ENCODE measurements at regions not wholly inside any gene's neighbourhood (a gene's known extent, or its start where the extent isn't known, plus 50 kb on each side); places are given as distances from the start of the nearest gene placed in this dataset.
"Not testable (repeated sequence)": the region's sequence is repeated elsewhere in the genome, so short reads cannot be mapped to it uniquely, and the experiment has no call there.

DNA sequence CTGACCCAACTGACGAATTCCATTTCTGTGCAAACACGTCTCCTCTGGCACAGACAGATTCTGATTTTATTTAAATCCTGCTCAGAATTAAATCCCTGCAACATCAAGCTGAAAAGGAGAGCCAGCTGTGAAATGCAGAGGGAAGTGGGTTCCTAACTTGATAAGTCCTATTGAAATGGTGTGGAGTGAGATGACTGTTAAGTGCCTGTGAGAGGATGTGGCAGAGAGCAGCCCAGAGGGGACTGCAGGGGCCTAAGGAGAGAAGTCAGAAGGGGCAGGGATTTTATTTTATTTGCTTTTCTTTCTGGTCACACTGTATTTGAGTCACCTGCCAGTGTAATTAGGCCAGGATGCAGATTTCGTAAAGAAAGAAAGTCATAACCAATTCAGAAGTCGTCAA is 277.4 kb downstream of the NKX6-1 start:
- TF ChIP-seq CTCF (conservative IDR thresholded peaks at IDR 0.05; ENCODE audit: low read depth): no peak
- no peak for DNase-seq (ENCODE audit: low spot score)
- CTCF ChIA-PET: no interaction called here
- H3K27ac ChIP-seq: no peak overlapping the region
- POLR2A ChIA-PET (ENCODE audit: low non-redundant PET): no interaction called here

- TF ChIP-seq CTCF (conservative IDR thresholded peaks at IDR 0.05; ENCODE audit: low read depth): no peak
- no peak for DNase-seq (ENCODE audit: low spot score)
- no peak overlapping the region for H3K27ac ChIP-seq
- POLR2A ChIA-PET (ENCODE audit: low non-redundant PET): no interaction called here
- CTCF ChIA-PET: interaction anchor here (0.7 kb wide), 1 partner anchor 539 kb away, joined by 3 read pairs; no protein-coding TSS in a partner anchor
These were observed 278.1 kb downstream of the NKX6-1 start for GRCh38 chr4:84220990-84221389.

- CTCF ChIA-PET: no interaction called here
- TF ChIP-seq CTCF (conservative IDR thresholded peaks at IDR 0.05; ENCODE audit: low read depth): no peak
- H3K27ac ChIP-seq: no peak overlapping the region
- no peak for DNase-seq (ENCODE audit: low spot score)
- POLR2A ChIA-PET (ENCODE audit: low non-redundant PET): no interaction called here
These were observed 279.4 kb downstream of the NKX6-1 start for GRCh38 chr4:84219656-84220055.

GRCh38 chr4:84218031-84218430 is 281.1 kb downstream of the NKX6-1 start:
- CTCF ChIA-PET: no interaction called here

DNA sequence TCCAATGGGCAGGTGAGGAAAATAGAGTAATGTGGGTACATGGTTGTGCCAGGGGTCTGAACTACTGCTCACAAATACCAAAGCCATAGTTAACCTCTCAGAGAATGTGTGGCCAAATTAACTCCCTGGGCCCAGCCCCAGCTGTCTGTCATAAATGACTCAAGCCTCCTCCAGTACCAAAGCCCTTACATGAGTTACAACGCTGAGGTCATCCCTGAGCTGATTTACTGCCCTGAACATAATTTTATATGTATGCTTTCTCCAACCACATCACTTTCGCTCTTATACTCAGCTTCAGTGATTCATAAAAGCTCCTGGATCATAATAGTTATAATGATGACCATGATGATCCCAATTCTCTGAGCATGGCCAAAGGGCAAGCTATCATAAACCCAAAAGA is 283.9 kb downstream of the NKX6-1 start:
- ChIA-PET POLR2A (ENCODE audit: low non-redundant PET) (no interaction called here), CTCF (interaction anchor here (0.6 to 0.8 kb wide), 2 partner anchors 94 to 430 kb away, joined by 3 read pairs; no protein-coding TSS in a partner anchor)
- DNase-seq (ENCODE audit: low spot score): no peak

More at GRCh38 chr4:84218031-84218430, 281.1 kb downstream of the NKX6-1 start:
- no peak for DNase-seq (ENCODE audit: low spot score)
- POLR2A ChIA-PET (ENCODE audit: low non-redundant PET): no interaction called here
- H3K27ac ChIP-seq: no peak overlapping the region
- TF ChIP-seq CTCF (conservative IDR thresholded peaks at IDR 0.05; ENCODE audit: low read depth): no peak

GRCh38 chr4:84206226-84206625 is 292.9 kb downstream of the NKX6-1 start:
- H3K27ac ChIP-seq; DNase-seq (ENCODE audit: low spot score); CTCF ChIA-PET; POLR2A ChIA-PET (ENCODE audit: low non-redundant PET): not testable (repeated sequence)

More for the DNA sequence above, 283.9 kb downstream of the NKX6-1 start:
- H3K27ac ChIP-seq: no peak overlapping the region
- no peak for TF ChIP-seq CTCF (conservative IDR thresholded peaks at IDR 0.05; ENCODE audit: low read depth)

DNA sequence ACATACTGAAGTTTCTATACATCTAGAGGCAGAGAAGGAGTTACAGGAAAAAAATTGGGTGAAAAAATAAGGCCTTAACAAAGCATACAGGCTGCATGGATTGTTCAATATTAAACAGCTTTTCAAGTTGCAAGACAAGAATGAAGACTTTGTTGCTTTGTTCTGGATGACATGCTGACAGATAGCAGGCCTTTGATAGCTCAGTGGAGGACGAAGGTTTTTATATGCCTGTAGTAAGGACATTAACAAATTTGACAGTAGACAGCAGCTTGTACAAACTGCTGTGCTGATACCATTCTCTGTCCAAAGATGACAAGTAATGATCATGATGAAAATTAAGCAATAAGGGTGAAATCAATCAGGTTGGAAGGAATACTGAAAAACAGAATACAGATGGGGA is 309.9 kb downstream of the NKX6-1 start:
- POLR2A ChIA-PET (ENCODE audit: low non-redundant PET): no interaction called here
- no peak for TF ChIP-seq CTCF (conservative IDR thresholded peaks at IDR 0.05; ENCODE audit: low read depth)
- DNase-seq (ENCODE audit: low spot score): no peak
- no peak overlapping the region for H3K27ac ChIP-seq
- CTCF ChIA-PET: no interaction called here
